Gastroesophageal sphincter (tissue), 4 donors: ENCODE measurements at regions not wholly inside any gene's neighbourhood (a gene's known extent, or its start where the extent isn't known, plus 50 kb on each side); places are given as distances from the start of the nearest gene placed in this dataset.

Source experiments
- ATAC-seq: fragments of 150-250 bp; one replicate; pipeline ENCODE4 v1.9.1; 2016; ENCODE audit warnings: mild to moderate bottlenecking, moderate library complexity
- H3K27ac ChIP-seq, 4 donors: fragments of 200-600 bp; sonication (generic) in 3 of 4; 1 replicate in 3 of 4; 2 replicates in 1 of 4; pipeline ENCODE4 v1.5.1; 2016 to 2019
- H3K27me3 ChIP-seq: fragments of 200-600 bp; sonication (generic); one replicate; pipeline ENCODE4 v1.5.1; 2019
- H3K36me3 ChIP-seq, 2 donors: fragments of 200-600 bp; sonication (generic); one replicate each; pipeline ENCODE4 v1.5.1; 2019; ENCODE audit warnings: control low read depth in 1 of 2
- H3K4me1 ChIP-seq, 3 donors: fragments of 200-600 bp; sonication (generic); 1 replicate in 2 of 3; 2 replicates in 1 of 3; pipeline ENCODE4 v1.5.1; 2016 to 2019; ENCODE audit warnings: control low read depth in 2 of 3
- H3K4me3 ChIP-seq, 2 donors: fragments of 200-600 bp; sonication (generic); one replicate each; pipeline ENCODE4 v1.5.1; 2019; ENCODE audit warnings: mild to moderate bottlenecking in 1 of 2, moderate library complexity in 1 of 2
- H3K9me3 ChIP-seq, 3 donors: fragments of 200-600 bp; sonication (generic); one replicate each; pipeline ENCODE4 v1.5.1; 2017 to 2019; ENCODE audit warnings: control low read depth in 2 of 3
- EP300 ChIP-seq: sonication (generic); formaldehyde crosslinking; IDR thresholded peaks from one replicate; pipeline ENCODE4 v1.6.1; 2017; ENCODE audit warnings: antibody characterized with exemption, mild to moderate bottlenecking
- POLR2A ChIP-seq, 2 donors: fragments of 450-650 bp; IDR thresholded peaks; one replicate each; pipeline ENCODE4 v1.6.1; 2017; ENCODE audit warnings: antibody characterized with exemption in 2 of 2, mild to moderate bottlenecking in 2 of 2, moderate library complexity in 1 of 2
- POLR2AphosphoS5 ChIP-seq: sonication (generic); formaldehyde crosslinking; IDR thresholded peaks from one replicate; pipeline ENCODE4 v1.6.1; 2017; ENCODE audit warnings: antibody characterized with exemption
- WGBS, 2 donors: methylation state at CpG; one replicate each; pipeline ENCODE4 v1.1.5; 2018; ENCODE audit warnings: low coverage in 1 of 2; 5-methylcytosine and 5-hydroxymethylcytosine counted together
- TF ChIP-seq, protein P1 (sequence below), 4 experiments: fragments of 200-600 bp in 2 of 4; fragments of 450-650 bp in 2 of 4; sonication (generic) in 1 of 4; IDR thresholded peaks; one replicate each; pipeline ENCODE4 v1.5.1; 2017 to 2019; ENCODE audit warnings: antibody characterized with exemption in 4 of 4, mild to moderate bottlenecking in 2 of 4, moderate library complexity in 2 of 4

DNA sequence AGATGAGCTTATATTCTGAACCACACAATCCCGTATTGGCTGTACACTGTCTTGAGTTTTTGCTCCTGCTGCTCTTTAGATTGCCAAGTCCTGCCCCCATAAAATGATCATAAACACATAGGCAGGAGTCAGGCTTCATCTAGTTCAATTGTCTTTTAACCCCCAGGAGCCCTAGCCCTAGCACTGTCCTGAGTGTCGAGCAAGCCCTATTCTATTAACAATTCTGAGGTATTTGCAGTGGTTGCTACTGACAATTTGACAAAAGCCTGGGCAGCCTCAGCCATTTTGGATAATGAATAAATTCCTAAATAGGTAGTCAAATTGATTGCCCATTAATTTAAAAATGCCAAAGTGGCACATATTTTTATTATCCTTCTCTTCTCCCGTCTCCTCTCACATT, 257.2 kb downstream of the YTHDC2 start:
- Histone ChIP-seq H3K36me3 (no peaks in the 10 kb centered on the region), H3K9me3 (peaks cover 0 to 22% (median 0%) of the 10 kb centered on the region in 3 donors), H3K27ac (no peak overlapping the region), H3K4me1 (no peaks in the 10 kb centered on the region), H3K4me3 (no peak overlapping the region), H3K27me3 (no peaks in the 10 kb centered on the region)
- TF ChIP-seq EP300 (no peak), POLR2AphosphoS5 (no peak)
- TF ChIP-seq, protein P1, sequence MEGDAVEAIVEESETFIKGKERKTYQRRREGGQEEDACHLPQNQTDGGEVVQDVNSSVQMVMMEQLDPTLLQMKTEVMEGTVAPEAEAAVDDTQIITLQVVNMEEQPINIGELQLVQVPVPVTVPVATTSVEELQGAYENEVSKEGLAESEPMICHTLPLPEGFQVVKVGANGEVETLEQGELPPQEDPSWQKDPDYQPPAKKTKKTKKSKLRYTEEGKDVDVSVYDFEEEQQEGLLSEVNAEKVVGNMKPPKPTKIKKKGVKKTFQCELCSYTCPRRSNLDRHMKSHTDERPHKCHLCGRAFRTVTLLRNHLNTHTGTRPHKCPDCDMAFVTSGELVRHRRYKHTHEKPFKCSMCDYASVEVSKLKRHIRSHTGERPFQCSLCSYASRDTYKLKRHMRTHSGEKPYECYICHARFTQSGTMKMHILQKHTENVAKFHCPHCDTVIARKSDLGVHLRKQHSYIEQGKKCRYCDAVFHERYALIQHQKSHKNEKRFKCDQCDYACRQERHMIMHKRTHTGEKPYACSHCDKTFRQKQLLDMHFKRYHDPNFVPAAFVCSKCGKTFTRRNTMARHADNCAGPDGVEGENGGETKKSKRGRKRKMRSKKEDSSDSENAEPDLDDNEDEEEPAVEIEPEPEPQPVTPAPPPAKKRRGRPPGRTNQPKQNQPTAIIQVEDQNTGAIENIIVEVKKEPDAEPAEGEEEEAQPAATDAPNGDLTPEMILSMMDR (IDR thresholded peaks at IDR 0.05), result no peak
- ATAC-seq, result no peak
- 36 to 48% methylated on average over 3 of the region's 3 CpGs for WGBS, 2 donors

DNA sequence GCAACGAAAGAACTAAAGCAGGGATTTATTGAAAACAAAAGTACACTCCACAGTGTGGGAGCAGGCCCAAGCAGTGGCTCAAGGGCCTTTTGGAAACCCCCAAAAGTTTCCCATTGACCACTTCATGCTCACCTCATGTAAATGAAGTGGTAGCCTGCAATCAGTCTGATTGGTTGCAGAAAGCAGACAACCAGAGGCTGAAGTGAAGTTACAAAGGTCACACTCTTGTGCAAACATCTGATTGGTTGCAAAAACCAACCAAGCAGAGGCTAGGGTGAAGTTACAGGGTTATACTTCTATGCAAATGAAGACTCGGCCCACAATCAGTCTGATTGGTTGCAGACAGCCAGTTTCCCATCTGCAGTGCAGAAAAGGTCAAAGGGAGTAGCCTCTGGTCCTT, 258.0 kb downstream of the YTHDC2 start:
- TF ChIP-seq POLR2AphosphoS5 (no peak), POLR2A (IDR thresholded peaks at IDR 0.05) (no peak), EP300 (no peak)
- TF ChIP-seq, protein P1 (IDR thresholded peaks at IDR 0.05), result no peak
- Histone ChIP-seq H3K4me3 (no peak overlapping the region), H3K27ac (no peak overlapping the region), H3K4me1 (peaks cover 0 to 2% (median 0%) of the 10 kb centered on the region in 3 donors), H3K9me3 (peaks cover 0 to 17% (median 0%) of the 10 kb centered on the region in 3 donors), H3K36me3 (no peaks in the 10 kb centered on the region), H3K27me3 (no peaks in the 10 kb centered on the region)
- ATAC-seq, result no peak
- 55 to 57% methylated on average over 2 of the region's 2 CpGs for WGBS, 2 donors

- WGBS, 2 donors, result 100% methylated on average over 2 of the region's 5 CpGs; no CpG with 5 or more reads in 1 of the 2 donors
- no peaks in the 10 kb centered on the region for H3K36me3 ChIP-seq
- H3K27me3 ChIP-seq, result no peaks in the 10 kb centered on the region
- no peaks in the 10 kb centered on the region for H3K9me3 ChIP-seq
- no peak overlapping the region for H3K4me3 ChIP-seq
- TF ChIP-seq EP300 (no peak), POLR2A (IDR thresholded peaks at IDR 0.05) (no peak), POLR2AphosphoS5 (no peak)
- TF ChIP-seq, protein P1 (IDR thresholded peaks at IDR 0.05), result no peak
- ATAC-seq, result no peak
- peaks cover 0 to 10% (median 0%) of the 10 kb centered on the region in 3 donors for H3K4me1 ChIP-seq
- H3K27ac ChIP-seq, result no peak overlapping the region
Observed at GRCh38 chr5:113776168-113776567, 262.7 kb downstream of the YTHDC2 start.

GRCh38 chr5:113776832-113777525, 263.5 kb downstream of the YTHDC2 start:
- WGBS, 2 donors, result 37 to 56% methylated on average over 4 to 5 of the region's 5 CpGs
- Histone ChIP-seq H3K9me3 (no peaks in the 10 kb centered on the region), H3K27me3 (no peaks in the 10 kb centered on the region), H3K27ac (no peak overlapping the region), H3K4me1 (peaks cover 0 to 10% (median 0%) of the 10 kb centered on the region in 3 donors), H3K36me3 (no peaks in the 10 kb centered on the region), H3K4me3 (no peak overlapping the region)
- no peak for TF ChIP-seq EP300
- no peak for TF ChIP-seq POLR2AphosphoS5
- TF ChIP-seq, protein P1 (IDR thresholded peaks at IDR 0.05), result no peak
- no peak for TF ChIP-seq POLR2A (IDR thresholded peaks at IDR 0.05)
- no peak for ATAC-seq

DNA sequence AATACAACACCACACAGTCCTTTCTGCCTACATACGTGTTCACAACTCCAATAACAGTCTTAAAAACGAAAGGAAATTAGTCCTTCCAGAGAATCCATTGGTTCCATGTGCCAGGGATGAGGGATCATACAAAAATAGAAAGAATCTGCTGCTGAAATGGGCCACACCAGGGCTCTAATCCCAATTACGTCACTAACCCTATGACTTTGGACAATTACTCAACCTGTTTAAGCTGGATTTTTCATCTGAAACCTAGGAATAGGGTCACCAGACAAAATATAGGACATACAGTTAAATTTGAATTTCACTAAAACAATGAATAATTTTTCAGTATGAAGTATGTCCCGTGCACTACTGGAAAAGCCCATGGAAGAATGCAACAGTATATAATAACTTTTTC, 264.7 kb downstream of the YTHDC2 start:
- no peak overlapping the region for H3K27ac ChIP-seq
- H3K27me3 ChIP-seq, result no peaks in the 10 kb centered on the region
- no peak overlapping the region for H3K4me3 ChIP-seq
- ATAC-seq, result no peak
- H3K4me1 ChIP-seq, result peaks cover 0 to 10% (median 0%) of the 10 kb centered on the region in 3 donors
- no peaks in the 10 kb centered on the region for H3K36me3 ChIP-seq
- no peaks in the 10 kb centered on the region for H3K9me3 ChIP-seq
- TF ChIP-seq, protein P1 (IDR thresholded peaks at IDR 0.05), result no peak
- TF ChIP-seq POLR2AphosphoS5 (no peak), POLR2A (IDR thresholded peaks at IDR 0.05) (no peak), EP300 (no peak)
- WGBS, 2 donors, result 66 to 88% methylated on average over 4 of the region's 4 CpGs
